ENCODE measurements at regions not wholly inside any gene's neighbourhood (a gene's known extent, or its start where the extent isn't known, plus 50 kb on each side); places are given as distances from the start of the nearest gene placed in this dataset.

DNA sequence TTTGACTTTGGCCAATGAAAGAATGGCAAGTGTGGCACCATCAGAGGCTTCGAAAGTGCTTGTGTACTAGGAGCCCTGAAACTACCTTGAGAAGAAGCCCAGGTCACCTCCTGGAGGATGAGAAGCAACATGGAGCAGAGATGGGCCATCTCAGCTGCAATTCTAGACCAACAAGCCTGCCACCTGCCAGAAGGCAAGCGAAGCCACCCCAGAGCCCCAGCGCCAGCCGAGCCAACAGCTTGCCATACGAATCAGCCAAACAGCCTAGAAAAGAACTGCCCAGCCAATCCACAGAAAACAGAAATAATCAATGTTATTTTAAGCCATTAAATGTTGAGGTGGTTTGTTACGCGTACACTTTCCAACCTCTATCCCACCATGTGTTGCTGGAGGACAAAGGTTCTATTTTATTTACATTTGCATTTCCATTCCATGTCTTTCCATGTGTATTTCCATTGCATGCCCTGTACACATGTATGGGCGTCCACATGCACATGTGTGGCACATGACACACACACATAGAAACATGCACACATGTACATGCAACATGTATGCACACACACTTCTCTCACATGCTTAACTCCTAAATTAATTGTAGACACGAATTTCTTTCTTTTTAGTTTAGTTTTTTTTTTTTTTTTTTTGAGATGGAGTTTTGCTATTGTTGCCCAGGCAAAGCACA lies 144.3 kb upstream of the TNRC6C start:
- intact Hi-C loops (cut with micrococcal nuclease; ENCODE audit: unreplicated experiment): no loop called here
- ChIA-PET CTCF (no interaction called here), POLR2A (ENCODE audit: unreplicated experiment) (no interaction called here)
- no peak for TF ChIP-seq EZH2 (IDR thresholded peaks at IDR 0.05; ENCODE audit: low read depth)
- TF ChIP-seq, protein P1, sequence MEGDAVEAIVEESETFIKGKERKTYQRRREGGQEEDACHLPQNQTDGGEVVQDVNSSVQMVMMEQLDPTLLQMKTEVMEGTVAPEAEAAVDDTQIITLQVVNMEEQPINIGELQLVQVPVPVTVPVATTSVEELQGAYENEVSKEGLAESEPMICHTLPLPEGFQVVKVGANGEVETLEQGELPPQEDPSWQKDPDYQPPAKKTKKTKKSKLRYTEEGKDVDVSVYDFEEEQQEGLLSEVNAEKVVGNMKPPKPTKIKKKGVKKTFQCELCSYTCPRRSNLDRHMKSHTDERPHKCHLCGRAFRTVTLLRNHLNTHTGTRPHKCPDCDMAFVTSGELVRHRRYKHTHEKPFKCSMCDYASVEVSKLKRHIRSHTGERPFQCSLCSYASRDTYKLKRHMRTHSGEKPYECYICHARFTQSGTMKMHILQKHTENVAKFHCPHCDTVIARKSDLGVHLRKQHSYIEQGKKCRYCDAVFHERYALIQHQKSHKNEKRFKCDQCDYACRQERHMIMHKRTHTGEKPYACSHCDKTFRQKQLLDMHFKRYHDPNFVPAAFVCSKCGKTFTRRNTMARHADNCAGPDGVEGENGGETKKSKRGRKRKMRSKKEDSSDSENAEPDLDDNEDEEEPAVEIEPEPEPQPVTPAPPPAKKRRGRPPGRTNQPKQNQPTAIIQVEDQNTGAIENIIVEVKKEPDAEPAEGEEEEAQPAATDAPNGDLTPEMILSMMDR (conservative IDR thresholded peaks at IDR 0.05): no peak
- H3K9me2 ChIP-seq (ENCODE audit: insufficient read depth): no peaks in the 10 kb centered on the region
- no peak overlapping the region for H3K4me3 ChIP-seq
- no peaks in the 10 kb centered on the region for H3K9me3 ChIP-seq (ENCODE audit: insufficient read depth, low read depth)
- no peaks in the 10 kb centered on the region for H3K36me3 ChIP-seq (ENCODE audit: low read depth)
- no peaks in the 10 kb centered on the region for H3K4me1 ChIP-seq (replicated peaks; ENCODE audit: insufficient read depth)
- H2AFZ ChIP-seq: no peak overlapping the region
- no peaks in the 10 kb centered on the region for H4K20me1 ChIP-seq (ENCODE audit: insufficient read depth)
- no peaks in the 10 kb centered on the region for H3F3A ChIP-seq (ENCODE audit: insufficient read depth, low read depth)
- BruUV-seq (replicated peaks): no TSS peak
- no peaks in the 10 kb centered on the region for H3K79me2 ChIP-seq (ENCODE audit: low read depth)
- DNase-seq: no peak
- peaks cover 35% of the 10 kb centered on the region for H3K27me3 ChIP-seq (ENCODE audit: insufficient read depth, low read depth)
- no peak overlapping the region for H3K27ac ChIP-seq
- H3K4me2 ChIP-seq: no peak overlapping the region

DNA sequence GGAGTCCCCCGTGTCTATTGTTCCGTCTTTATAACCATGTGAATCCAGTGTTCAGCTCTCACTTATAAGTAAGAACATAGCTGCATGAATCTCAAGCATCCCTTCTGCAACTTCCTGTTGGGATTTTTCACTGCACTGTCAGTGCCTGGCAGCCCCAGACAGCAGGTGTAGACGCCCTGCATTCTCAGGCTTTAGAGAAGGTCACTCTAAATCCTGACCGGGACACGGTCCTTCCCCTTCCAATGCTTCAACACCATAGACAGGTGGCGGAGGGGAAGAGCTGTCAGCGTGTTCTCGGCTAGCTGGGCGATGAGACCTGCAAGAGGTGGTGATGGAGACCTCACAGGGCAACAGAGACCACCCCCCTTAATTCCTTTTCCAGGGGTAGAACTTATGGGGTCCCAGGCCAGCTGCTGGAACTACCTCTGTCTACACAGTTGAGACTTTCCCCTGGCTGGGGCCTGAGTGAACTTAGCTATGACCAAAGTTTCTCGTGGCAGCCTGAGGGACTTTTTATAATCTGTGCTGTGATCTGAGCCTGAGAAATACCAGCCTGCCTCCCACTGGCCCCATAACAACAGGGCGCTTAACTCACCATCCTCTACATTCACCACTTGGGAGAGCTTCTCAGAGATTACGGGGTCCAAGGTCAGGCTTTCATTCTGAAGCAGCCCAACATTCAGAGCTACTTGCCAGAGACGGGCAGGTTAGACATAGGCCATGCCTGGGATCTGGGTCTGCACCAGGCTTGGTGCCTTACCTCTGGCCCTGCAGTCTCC lies 143.2 kb upstream of the TNRC6C start:
- POLR2A ChIA-PET (ENCODE audit: unreplicated experiment): no interaction called here
- CTCF ChIA-PET: interaction anchor here (0.6 kb wide), 1 partner anchor 188 kb away, joined by 7 read pairs; no protein-coding TSS in a partner anchor
- BruUV-seq (replicated peaks): no TSS peak

DNA sequence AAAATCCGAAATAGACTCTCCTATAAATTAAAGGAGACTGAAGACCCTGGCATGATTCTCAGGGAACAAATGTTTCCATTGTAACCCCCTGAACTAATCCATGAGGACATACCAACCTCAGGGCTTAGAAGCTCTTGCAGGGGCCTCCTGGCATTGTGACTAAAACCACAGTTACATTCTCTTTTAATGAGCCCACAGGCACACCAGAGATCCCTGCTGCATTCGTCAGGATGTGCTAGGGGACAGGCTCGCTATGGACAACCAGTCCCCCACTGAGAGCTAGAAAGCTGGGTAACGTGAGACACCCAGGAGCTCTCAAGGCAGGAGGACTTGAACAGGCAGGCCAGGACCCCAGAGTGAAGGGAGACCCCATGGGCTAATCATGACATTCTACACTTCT lies 140.6 kb upstream of the TNRC6C start:
- CTCF ChIA-PET: interaction anchor here (0.7 kb wide), 1 partner anchor 657 kb away, joined by 11 read pairs; no protein-coding TSS in a partner anchor
- POLR2A ChIA-PET (ENCODE audit: unreplicated experiment): no interaction called here

More for the DNA sequence above, 143.2 kb upstream of the TNRC6C start:
- Histone ChIP-seq H3K4me3 (no peak overlapping the region), H3K27me3 (ENCODE audit: insufficient read depth, low read depth) (peaks cover 41% of the 10 kb centered on the region), H2AFZ (no peak overlapping the region), H3K4me2 (no peak overlapping the region), H3K27ac (no peak overlapping the region), H4K20me1 (ENCODE audit: insufficient read depth) (no peaks in the 10 kb centered on the region), H3K36me3 (ENCODE audit: low read depth) (no peaks in the 10 kb centered on the region), H3K9me3 (ENCODE audit: insufficient read depth, low read depth) (no peaks in the 10 kb centered on the region), H3K4me1 (replicated peaks; ENCODE audit: insufficient read depth) (no peaks in the 10 kb centered on the region), H3K79me2 (ENCODE audit: low read depth) (no peaks in the 10 kb centered on the region), H3F3A (ENCODE audit: insufficient read depth, low read depth) (no peaks in the 10 kb centered on the region), H3K9me2 (ENCODE audit: insufficient read depth) (no peaks in the 10 kb centered on the region)
- DNase-seq: no peak
- intact Hi-C loops (cut with micrococcal nuclease; ENCODE audit: unreplicated experiment): no loop called here
- TF ChIP-seq, protein P1 (conservative IDR thresholded peaks at IDR 0.05): no peak
- no peak for TF ChIP-seq EZH2 (IDR thresholded peaks at IDR 0.05; ENCODE audit: low read depth)

More for the DNA sequence above, 140.6 kb upstream of the TNRC6C start:
- H2AFZ ChIP-seq: no peak overlapping the region
- intact Hi-C loops (cut with micrococcal nuclease; ENCODE audit: unreplicated experiment): no loop called here
- H3K27ac ChIP-seq: no peak overlapping the region
- H4K20me1 ChIP-seq (ENCODE audit: insufficient read depth): no peaks in the 10 kb centered on the region
- no peak overlapping the region for H3K4me3 ChIP-seq
- H3F3A ChIP-seq (ENCODE audit: insufficient read depth, low read depth): no peaks in the 10 kb centered on the region
- no peaks in the 10 kb centered on the region for H3K4me1 ChIP-seq (replicated peaks; ENCODE audit: insufficient read depth)
- no peaks in the 10 kb centered on the region for H3K79me2 ChIP-seq (ENCODE audit: low read depth)
- no peaks in the 10 kb centered on the region for H3K9me2 ChIP-seq (ENCODE audit: insufficient read depth)
- no peak for DNase-seq
- H3K9me3 ChIP-seq (ENCODE audit: insufficient read depth, low read depth): no peaks in the 10 kb centered on the region
- H3K36me3 ChIP-seq (ENCODE audit: low read depth): no peaks in the 10 kb centered on the region
- BruUV-seq (replicated peaks): no TSS peak
- no peak overlapping the region for H3K4me2 ChIP-seq
- peaks cover 47% of the 10 kb centered on the region for H3K27me3 ChIP-seq (ENCODE audit: insufficient read depth, low read depth)
- no peak for TF ChIP-seq EZH2 (IDR thresholded peaks at IDR 0.05; ENCODE audit: low read depth)
- TF ChIP-seq, protein P1 (conservative IDR thresholded peaks at IDR 0.05): no peak
